HUDEP-2 (cell line): ENCODE measurements at regions not wholly inside any gene's neighbourhood (a gene's known extent, or its start where the extent isn't known, plus 50 kb on each side); places are given as distances from the start of the nearest gene placed in this dataset.
"Not testable (repeated sequence)": the region's sequence is repeated elsewhere in the genome, so short reads cannot be mapped to it uniquely, and the experiment has no call there.

ENCODE experiments used
- DNase-seq, 76 experiments: peaks; one replicate each; lab custom pipeline; 2025; ENCODE audit not compliant: unreplicated experiment in 76 of 76; lab: John Stamatoyannopoulos, UW

DNA sequence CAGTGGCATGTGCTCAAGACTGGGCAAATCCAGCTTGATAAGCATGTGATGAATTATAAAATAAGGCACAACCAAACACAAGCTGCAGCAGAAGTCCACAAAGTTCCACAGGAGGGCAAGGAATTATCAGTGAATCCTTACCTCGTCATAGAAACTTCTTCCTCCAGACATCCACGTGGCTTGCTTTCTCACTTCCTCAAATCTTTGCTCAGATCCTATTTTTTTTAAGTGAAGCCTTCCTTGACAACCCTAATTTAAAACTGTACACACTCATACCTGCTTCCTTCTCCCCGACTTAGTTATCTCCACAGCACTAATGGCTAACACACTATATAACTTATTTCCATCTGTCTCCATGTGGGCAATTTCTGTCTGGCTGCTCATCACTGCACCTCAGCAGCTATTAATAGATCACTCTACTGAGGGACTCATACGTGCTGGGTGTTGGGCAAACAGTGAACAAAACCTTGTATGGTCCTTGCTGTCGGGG, 320.7 kb downstream of the KLF13 start:
- DNase-seq: not testable (repeated sequence)

DNA sequence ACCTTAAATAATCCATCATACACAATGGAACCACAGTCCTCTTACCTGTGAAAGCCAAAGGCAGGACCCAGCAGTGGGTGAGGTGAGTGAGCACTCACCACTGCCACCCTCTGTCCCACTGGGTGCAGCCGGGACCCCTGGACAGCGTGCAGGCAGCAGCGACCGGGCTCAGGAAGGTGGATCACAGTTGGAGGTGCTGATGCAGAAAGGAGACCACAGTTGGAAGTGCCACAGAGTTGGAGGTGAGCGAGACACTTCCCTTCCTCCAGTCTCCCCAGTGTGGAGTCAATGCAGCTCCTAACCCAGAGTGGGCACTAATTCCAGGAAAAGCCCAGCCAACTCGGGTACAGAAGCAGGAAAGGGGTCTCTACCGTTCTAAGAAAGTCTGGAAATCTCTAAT, 323.0 kb downstream of the KLF13 start:
- not testable (repeated sequence) for DNase-seq

DNA sequence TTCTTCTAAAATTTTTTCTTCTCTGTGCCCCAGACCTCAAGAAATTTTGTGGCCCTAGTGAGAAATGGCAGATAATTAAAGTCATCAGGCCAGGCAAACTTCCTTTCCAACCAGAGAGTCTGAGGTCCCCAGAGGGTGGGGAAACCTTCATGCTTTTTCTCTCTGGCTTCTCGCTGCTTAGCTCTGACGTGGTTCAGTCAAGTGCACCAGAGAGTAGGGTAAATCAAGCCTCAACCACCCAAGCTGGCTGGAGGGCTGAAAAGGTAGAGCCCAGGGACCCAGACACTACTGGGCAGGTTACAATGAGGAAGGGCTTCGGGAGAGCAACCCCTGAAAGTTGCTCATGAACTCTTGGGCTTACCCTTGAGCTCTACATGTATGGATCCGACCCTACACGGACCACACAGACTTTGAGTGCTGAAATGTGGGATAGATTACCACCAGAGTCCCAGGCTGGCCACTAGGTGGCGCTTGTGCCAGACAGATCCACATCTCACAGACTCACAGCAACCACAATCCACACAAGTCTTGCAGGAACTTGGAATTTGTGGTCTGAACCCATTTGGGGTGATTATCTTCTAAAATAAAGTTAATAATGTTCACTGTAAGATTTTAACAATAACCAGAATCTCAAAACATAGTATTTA, 323.5 kb downstream of the KLF13 start:
- not testable (repeated sequence) for DNase-seq

DNA sequence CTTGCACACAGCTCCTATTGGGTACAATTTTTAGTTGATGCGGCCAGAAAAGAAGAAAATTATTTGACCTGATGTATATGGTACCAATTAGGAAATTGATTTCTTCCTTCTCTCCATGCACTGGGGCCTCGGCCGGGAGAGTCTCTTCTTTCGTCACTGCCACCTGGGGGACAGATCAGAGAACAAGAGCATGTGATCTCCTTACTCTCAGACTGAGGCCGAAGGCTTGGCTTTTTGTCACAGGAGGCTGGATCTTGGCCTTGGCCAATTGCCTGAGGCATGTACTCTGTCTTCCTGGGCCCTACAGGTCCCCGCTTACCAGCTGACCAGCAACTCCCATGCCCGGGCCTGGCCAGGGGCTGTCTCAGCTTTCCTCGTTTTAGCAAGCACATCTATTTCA, 330.3 kb downstream of the KLF13 start:
- not testable (repeated sequence) for DNase-seq

DNA sequence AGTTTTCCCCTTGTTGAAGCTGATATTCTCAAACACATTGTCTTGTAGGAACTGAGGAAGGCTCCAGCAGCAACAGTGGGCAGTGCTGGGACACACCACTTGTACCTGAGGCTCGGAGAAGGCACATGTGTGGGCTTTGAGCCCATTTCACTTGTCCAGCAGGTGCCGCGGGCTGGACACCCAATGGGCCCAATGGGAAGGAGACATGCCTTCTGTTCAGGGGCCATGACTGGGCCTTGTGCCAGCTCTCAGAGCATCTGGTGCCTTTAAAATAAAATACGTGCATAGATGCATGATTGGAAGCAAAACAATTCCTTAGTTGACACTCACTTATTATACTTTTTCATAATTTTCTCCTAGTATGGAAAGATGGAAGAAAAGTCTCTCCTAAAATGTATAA, 334.2 kb downstream of the KLF13 start:
- DNase-seq: no peak

DNA sequence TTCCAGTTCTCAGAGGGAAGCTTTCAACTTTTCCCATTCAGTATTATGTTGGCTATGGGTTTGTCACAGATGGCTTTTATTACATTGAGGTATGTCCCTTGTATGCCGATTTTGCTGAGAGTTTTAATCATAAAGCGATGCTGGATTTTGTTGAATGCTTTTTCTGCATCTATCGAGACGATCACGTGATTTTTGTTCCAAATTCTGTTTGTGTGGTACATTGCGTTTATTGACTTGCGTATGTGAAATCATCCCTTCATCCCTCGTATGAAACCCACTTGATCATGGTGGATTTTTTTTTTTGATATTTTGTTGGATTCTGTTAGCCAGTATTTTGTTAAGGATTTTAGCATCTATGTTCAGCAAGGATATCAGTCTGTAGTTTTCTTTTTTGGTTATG, 339.1 kb downstream of the KLF13 start:
- not testable (repeated sequence) for DNase-seq

DNA sequence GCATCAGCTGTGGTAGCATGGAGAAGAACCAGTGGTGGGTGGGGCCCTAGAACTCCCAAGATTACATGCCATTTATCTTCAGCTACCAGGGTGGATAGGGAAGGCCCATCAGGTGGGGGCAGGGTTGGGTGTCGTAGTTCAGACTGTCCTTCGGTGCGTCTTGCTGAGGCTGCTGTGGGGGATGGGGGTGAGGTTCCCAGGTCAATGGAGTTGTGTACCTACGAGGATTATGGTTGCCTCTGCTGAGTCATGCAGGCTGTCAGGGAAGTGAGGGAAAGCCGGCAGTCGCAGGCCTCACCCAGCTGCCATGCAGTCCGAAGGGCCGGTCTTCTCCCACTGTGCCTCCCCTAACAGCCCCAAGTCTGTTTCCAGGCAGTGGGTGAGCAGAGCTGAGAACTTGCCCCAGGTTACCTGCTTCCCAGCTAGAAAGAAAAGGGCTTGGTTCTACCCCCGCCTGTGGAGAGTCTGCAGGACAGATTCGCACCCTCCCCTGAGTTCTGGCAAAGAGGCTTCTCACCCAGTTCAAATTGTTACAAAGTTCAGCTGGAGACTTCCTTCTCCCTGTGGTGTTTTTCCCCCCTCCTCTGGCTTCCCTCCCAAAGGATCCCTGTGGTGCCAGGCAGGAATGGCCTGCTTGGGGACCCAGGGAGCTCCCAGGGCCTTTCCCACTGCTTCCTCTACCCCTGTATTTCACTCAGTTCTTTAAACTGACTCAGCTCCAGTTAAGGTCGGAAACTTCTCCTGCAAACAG, 342.7 kb downstream of the KLF13 start:
- DNase-seq: not testable (repeated sequence)

DNA sequence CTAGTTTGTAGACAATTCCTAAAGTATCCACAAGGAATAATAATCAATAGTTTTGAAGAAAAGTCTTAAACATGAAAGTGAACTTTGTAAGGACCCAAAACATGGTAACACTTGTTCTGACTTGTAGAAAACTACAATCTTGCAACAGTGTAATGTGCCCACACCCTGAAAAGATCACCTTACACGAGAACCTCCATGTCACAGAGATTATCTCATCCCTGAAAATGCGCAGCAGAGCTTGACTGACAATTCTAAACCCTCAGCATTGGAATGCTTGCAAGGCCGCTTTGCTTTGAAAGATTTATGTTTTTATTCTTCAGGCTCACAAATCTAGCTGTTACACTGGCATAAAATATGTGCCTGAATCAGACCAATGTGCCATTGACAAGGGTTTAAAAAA, 346.6 kb downstream of the KLF13 start:
- not testable (repeated sequence) for DNase-seq

DNA sequence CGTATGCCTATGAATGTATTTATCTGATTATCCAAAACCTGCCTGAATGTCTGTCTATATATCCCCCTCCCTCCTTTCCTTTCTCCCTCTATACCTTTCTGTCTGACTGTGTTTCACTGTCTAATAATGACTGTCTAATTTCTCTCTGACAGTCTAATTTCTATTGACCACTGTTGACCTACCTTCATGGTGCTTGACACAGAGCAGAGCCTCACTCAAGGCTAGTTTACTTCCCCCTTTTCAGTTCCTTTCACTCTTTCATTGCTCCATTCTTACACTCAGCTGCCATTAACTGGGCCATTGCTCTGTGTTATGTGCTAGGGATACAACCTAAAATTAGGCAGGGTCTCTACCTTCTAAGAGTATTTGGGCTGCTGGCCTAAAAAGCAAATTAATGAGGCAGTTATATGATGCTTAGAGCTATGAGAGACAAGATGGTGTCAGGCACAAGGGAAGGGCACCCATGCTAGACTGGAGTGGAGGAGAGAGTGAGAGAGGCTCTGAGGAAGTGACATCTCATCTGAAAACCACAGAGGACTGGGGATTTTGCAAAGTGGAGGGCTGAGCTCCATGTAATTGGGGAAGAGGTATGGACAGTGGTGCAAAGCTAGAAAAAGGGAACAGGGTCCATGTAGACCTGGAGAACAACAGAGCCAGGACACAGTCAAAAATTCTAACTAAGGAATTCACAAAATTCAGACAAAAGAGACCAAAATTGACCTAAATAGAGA, 348.6 kb upstream of the CHRNA7 start:
- DNase-seq: not testable (repeated sequence)

DNA sequence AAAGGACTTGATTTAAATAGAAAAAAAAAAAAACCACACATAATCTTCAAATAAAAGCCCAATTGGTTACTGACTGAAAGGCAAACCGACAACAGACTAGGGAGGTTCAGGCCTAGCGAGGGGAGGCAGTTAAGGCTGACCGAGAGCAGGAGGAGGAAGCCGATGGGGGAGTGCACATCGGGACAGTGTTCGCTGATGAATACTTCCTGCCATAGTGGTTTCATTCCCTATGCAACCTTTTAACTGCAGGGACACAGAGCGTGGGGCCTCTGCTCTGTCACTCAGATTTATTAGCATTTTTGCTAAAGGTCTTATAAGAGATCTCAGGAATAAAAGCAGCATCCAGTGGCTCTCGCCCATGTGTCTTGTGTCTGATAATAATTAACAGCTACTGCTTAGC, 343.2 kb upstream of the CHRNA7 start:
- not testable (repeated sequence) for DNase-seq

DNA sequence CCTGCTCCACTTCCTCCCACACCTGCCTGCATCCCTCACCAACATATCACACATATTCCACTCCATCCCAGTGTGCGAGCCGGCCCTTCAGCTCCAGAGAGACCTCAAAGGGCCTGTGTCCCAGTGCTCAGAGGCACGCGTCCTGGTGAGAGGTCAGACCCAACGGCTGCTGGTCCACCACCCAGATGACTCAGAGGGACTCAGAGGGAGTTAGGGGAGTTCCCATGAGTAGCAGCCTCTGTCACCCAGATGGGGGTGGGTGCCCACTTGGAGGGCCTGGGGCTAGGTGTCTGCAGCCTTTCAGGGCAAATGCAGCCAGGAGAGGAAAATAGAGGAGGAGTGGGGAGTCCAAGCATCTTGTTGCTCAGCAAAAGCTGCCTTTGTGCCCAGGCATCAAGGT, 333.8 kb upstream of the CHRNA7 start:
- not testable (repeated sequence) for DNase-seq

DNA sequence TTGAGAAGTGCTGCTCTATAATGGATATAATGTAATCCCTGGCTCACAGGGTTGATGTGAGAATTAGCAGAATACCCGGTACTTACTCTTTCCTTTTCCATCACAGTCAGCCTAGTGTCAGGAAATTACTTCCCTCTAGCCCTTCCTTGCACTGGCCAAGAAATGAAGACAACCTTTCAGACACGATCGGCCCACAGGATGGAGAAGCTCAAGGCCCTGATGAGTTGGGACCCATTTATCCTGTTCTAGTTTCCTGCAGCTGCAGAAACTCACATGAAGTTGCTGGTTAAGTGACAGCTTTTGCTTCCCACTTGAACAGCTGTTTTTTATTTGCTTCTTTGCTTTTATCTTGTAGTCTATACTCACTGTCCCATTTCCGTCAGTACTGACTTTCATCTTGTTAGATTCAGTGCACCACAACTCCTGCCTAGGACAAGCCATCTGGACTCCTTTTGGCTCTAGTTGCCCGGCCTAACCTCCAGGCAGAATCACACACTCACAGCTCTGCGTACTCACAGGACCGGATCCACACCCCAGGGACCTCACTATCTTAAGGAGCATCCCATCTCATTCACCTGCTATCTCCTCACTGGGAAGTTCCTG, 325.1 kb upstream of the CHRNA7 start:
- not testable (repeated sequence) for DNase-seq

DNA sequence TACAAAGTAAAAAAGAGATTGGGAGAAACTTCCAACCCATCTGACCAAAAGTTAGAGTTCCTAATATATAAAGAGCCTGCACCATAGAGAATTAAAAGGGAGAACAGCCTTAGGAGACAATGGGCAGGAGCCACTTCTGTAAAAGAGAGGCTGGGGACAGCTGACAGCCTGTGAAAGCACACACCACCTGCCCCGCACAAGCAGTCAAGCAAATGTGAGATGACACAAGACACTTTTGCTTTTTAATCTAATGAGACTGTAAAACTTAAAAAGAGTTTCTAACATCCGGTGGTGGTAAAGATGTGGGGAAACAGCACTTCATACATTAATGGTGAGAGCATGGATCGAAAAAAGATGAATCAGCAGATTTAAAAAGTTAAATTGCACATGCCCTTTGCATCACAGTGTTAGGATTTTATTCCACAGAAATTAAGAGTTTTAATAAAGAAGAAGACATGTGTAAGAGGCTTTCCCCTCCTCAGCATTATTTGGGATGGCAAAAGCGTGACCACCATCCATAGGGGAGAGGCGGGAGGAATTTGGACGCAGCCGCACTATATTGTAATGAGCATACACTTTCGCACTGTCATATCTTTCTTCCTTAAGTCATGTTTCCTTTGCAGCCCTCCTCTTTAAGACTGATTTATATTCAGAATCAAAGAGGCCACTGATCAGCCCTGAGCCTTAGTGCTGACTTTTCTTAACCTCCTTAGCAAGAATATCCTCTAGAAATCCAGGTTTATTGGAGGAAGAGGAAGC, 322.2 kb upstream of the CHRNA7 start:
- not testable (repeated sequence) for DNase-seq

DNA sequence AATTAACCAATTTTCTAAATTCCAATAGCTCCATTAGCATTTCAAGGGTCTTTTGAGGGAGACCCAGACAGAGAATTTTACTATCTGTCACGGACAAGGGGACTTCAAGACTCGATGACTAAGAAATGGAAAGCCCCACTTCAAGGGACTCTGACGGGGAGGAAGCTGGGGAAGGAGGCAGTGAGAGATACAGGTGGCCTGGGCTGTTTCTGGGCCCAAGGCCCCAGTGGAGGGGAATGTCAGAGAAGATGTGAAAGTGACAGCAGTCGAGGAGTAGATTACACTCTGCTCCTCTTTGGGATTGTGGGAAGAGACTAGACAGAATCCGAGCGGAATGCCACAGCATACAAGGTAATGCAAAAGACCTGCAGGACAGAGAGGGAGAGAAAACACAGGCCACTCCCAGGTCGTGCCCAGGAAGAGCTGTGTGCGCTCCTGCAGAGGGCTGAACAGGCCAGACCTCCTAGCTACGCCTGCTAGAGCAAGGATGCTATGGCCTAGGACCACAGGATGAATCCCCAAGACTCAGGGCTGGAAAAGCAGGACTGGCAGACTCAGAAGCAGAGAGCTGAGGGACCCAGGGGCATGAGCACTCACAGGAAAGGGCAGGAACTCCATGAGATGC, 321.5 kb upstream of the CHRNA7 start:
- DNase-seq: not testable (repeated sequence)

DNA sequence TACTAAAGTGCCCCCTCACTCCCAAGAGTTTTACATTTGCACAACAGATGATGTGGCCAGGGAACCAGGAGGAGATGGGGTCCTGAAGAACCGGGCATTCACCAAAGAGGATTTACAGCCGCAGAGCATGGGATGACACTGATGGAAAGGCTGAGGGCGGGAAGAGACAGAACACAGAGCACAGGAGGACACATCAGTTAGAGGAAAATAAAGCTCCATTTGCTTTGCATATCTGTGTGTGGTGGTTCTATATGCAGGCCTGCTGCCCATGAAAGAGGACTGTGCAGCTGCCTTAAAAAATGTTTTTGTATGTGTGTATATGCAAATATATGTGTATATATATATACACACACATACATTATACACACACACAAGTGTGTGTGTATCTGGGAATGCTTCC, 320.8 kb upstream of the CHRNA7 start:
- DNase-seq: not testable (repeated sequence)

DNA sequence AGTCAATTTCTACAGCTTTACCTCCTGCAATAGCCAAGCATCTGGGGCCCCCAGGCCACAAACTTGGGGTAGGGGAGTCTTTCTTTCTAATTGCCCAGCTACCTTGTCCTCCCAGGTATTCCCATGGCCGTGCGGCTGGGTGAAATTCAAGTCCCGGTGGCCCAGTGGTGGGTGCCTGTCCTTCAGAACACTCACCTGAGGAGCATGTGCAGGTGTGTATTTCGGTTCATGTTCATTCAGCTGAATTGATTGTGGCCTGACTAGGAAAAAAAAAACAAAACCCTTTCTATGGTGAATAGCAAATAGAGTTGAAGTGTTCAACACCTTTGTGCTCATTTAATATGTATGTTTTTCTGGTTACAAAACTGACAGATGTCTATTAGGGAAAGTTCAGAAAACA, 319.5 kb upstream of the CHRNA7 start:
- DNase-seq: not testable (repeated sequence)

DNA sequence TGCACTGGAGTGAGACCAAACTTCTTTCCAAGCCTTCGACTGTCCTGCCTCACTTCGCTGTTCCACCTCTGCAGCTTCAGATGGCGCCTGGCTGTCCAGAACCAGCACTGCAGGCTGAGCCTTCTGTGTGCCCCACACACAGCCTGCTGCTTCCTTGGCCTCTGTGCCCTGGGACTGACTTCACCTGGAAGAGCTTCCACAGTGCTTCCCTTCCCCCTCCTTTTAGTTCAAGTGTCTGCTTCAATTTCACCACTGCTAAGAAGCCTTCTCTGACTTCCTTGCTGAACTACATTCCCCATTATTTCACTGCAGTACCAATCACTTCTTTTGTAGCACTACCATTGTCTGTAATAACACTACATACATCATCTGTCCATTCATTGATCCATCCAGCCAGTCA, 315.1 kb upstream of the CHRNA7 start:
- DNase-seq: not testable (repeated sequence)

DNA sequence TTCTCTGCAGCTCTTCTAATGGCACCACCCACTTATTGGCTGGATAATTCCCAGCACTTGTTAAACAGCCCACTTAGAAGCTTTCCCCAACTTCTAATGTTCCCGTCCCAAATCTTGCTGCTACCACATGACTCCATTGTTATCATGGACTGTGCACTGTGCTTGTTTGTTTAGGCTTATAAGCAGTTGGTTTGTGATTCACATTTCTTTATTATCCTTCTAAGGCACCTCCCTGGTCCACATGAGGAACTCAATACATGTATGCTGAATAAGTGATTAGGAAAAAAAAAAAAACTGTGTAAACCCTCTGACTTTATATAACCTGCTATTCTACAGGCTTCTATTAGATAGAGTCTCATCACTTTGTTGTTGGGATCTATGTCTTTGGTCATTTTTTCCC, 311.7 kb upstream of the CHRNA7 start:
- DNase-seq: not testable (repeated sequence)

DNA sequence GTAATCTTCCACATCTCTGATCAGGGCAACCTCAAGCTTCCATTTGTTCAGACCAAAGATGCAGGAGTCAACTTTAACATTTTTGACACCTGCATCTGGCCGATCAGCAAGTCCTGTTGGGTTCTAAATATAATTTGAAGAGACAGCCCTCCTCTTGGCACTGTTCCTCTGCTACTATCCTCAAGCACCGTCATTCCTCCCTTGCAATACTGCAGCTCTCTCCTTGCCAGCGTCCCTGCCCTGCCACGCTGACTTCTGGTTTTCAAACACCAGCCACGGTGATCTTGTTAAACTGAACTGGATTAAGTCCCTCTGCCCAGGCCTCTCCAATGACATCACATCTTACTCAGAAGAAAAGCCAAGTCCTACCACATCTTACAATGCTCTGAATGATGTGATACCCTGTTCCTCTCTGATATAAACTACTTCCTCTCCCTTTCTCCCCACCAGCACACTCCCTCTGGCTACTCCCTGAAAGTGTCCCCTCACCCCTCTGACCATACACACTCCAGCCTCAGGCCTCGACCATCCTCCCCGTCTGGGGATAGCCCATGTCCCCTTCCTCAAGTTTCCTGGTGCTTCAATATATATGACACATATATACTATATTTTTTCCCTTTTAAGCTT, 310.8 kb upstream of the CHRNA7 start:
- DNase-seq: not testable (repeated sequence)
